Astrocyte (in vitro differentiated cells and primary cell): ENCODE measurements at regions not wholly inside any gene's neighbourhood (a gene's known extent, or its start where the extent isn't known, plus 50 kb on each side); places are given as distances from the start of the nearest gene placed in this dataset.
A peak's percentile ranks its signal among the peaks of the same experiment; 100 is the strongest.
"Not testable (repeated sequence)": the region's sequence is repeated elsewhere in the genome, so short reads cannot be mapped to it uniquely, and the experiment has no call there.

Source experiments
- DNase-seq: peaks from one replicate; pipeline ENCODE4 v3.0.0-alpha.2; 2010; ENCODE audit warnings: low read depth
- FAIRE-seq: peaks from 2 replicates; lab custom pipeline; 2011; peaks lifted over from hg19 to GRCh38; lab: Jason Lieb, UNC
- H2AFZ ChIP-seq: 2 replicates; pipeline ENCODE4 v1.6.0; 2012; ENCODE audit warnings: low read depth, low read length, inconsistent platforms
- H3K27ac ChIP-seq: 2 replicates; pipeline ENCODE4 v1.5.1; 2011; ENCODE audit warnings: low read depth, low read length, inconsistent platforms
- H3K27me3 ChIP-seq: 2 replicates; pipeline ENCODE4 v1.6.0; 2011; ENCODE audit warnings: low read length, inconsistent platforms; ENCODE audit not compliant: insufficient read depth
- H3K36me3 ChIP-seq: 2 replicates; pipeline ENCODE4 v1.5.1; 2011; ENCODE audit warnings: low read length, inconsistent platforms; ENCODE audit not compliant: insufficient read depth
- H3K4me1 ChIP-seq: 2 replicates; pipeline ENCODE4 v1.5.1; 2011; ENCODE audit warnings: low read length, inconsistent platforms; ENCODE audit not compliant: insufficient read depth
- H3K4me2 ChIP-seq: 2 replicates; pipeline ENCODE4 v1.6.0; 2012; ENCODE audit warnings: low read length, inconsistent platforms
- H3K4me3 ChIP-seq: 2 replicates; pipeline ENCODE4 v1.5.1; 2011; ENCODE audit warnings: low read depth, mild to moderate bottlenecking, low read length, inconsistent platforms; ENCODE audit not compliant: insufficient read depth
- H3K79me2 ChIP-seq: 2 replicates; pipeline ENCODE4 v1.6.0; 2012; ENCODE audit warnings: mild to moderate bottlenecking, low read length, inconsistent platforms; ENCODE audit not compliant: insufficient read depth
- H3K9ac ChIP-seq: 2 replicates; pipeline ENCODE4 v1.6.0; 2012; ENCODE audit warnings: mild to moderate bottlenecking, low read length, inconsistent platforms
- H3K9me3 ChIP-seq: 2 replicates; pipeline ENCODE4 v1.5.1; 2012; ENCODE audit warnings: low read depth, mild to moderate bottlenecking, low read length, inconsistent platforms; ENCODE audit not compliant: insufficient read depth
- H4K20me1 ChIP-seq: 2 replicates; pipeline ENCODE4 v1.6.0; 2012; ENCODE audit warnings: low read length, inconsistent platforms; ENCODE audit not compliant: insufficient read depth
- H3K27ac Mint-ChIP-seq: one replicate; pipeline ENCODE4 v1.8.0; 2021; ENCODE audit warnings: mild to moderate bottlenecking, mixed read lengths; ENCODE audit not compliant: unreplicated experiment
- H3K27me3 Mint-ChIP-seq: one replicate; pipeline ENCODE4 v1.8.0; 2021; ENCODE audit warnings: low read depth, mixed read lengths; ENCODE audit not compliant: unreplicated experiment
- H3K36me3 Mint-ChIP-seq: one replicate; pipeline ENCODE4 v1.8.0; 2021; ENCODE audit warnings: low read depth, mixed read lengths; ENCODE audit not compliant: unreplicated experiment
- H3K4me1 Mint-ChIP-seq: one replicate; pipeline ENCODE4 v1.8.0; 2021; ENCODE audit warnings: low read depth, mixed read lengths; ENCODE audit not compliant: unreplicated experiment
- H3K4me3 Mint-ChIP-seq: one replicate; pipeline ENCODE4 v1.8.0; 2021; ENCODE audit warnings: mild to moderate bottlenecking, moderate library complexity, mixed read lengths; ENCODE audit not compliant: unreplicated experiment
- H3K9me3 Mint-ChIP-seq: one replicate; pipeline ENCODE4 v1.8.0; 2021; ENCODE audit warnings: mild to moderate bottlenecking, mixed read lengths; ENCODE audit not compliant: unreplicated experiment
- CTCF ChIP-seq: IDR thresholded peaks from 2 replicates; pipeline ENCODE4 v1.5.1; 2011; ENCODE audit warnings: low read depth, mild to moderate bottlenecking, inconsistent platforms, low read length, moderate library complexity; ENCODE audit not compliant: insufficient read depth
- EZH2 ChIP-seq: IDR thresholded peaks from 2 replicates; pipeline ENCODE4 v1.6.1; 2012; ENCODE audit warnings: mild to moderate bottlenecking, low read length, inconsistent platforms; ENCODE audit not compliant: insufficient read depth

DNA sequence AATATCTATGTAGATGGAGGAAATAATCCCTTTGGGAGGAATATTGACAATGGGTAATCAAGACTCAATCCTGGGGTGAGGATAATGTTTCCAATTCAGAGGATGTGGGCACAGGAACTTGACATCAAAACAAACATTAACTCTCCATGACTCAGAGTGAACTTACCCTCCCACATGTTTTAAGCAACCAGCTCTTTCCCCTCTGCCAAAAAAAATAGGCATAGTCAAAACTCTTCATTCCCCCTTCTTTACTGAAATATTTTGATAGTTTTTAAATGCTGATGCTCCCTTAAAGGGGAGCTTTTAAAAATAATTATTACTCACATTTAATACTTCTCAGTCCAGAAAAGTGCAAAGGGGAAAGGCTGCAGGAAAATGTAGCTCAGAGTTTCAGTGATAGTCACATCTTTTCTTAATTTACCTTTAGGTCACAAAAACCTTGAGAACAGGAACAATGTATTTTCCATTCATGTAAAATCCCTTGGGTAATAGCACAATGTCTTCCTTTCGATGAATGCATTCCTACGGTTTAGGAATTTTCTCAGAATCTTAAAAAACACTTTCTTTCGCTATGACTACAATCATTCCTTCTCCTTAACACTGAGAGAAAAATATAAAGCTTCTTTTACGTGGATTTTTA, 298.4 kb upstream of the GRAMD2B start:
- Mint-ChIP-seq H3K4me3 (no peak overlapping the region), H3K36me3 (no peaks in the 10 kb centered on the region), H3K27ac (no peak overlapping the region), H3K9me3 (no peaks in the 10 kb centered on the region), H3K4me1 (peaks cover 39% of the 10 kb centered on the region), H3K27me3 (no peaks in the 10 kb centered on the region)
- Histone ChIP-seq H3K4me1 (peaks cover 18% of the 10 kb centered on the region), H3K27me3 (no peaks in the 10 kb centered on the region), H3K4me2 (peak overlapping the region; percentile 75), H3K9me3 (no peaks in the 10 kb centered on the region), H3K36me3 (no peaks in the 10 kb centered on the region), H2AFZ (no peak overlapping the region), H3K4me3 (no peak overlapping the region), H4K20me1 (no peaks in the 10 kb centered on the region), H3K27ac (no peak overlapping the region), H3K9ac (peak overlapping the region; percentile 9), H3K79me2 (no peaks in the 10 kb centered on the region)
- FAIRE-seq (peak; percentile 78), DNase-seq (peak; percentile 78)
- TF ChIP-seq EZH2 (no peak), CTCF (no peak)

DNA sequence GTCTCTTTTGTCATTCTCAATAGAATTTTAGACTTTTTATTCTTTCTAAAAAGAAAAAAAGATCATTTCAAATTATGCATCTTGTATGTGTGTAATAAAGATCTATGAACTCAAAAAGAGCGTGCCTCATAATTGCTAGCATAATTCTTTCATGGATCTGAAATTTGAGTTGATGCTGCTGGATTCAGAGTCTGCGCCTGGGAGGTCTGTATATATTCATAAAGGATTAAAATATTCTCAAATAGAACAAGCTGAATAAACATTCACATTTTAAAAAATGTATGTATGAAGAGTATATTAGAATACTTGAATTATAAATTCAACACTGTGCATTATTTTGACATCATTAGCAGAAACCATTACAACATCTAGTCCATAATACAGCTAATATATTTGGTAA, 297.8 kb upstream of the GRAMD2B start:
- no peaks in the 10 kb centered on the region for H3K79me2 ChIP-seq
- Mint-ChIP-seq H3K4me1 (peaks cover 35% of the 10 kb centered on the region), H3K27me3 (no peaks in the 10 kb centered on the region), H3K9me3 (no peaks in the 10 kb centered on the region), H3K27ac (no peak overlapping the region), H3K4me3 (no peak overlapping the region), H3K36me3 (no peaks in the 10 kb centered on the region)
- H4K20me1 ChIP-seq = no peaks in the 10 kb centered on the region
- no peak overlapping the region for H3K4me3 ChIP-seq
- TF ChIP-seq CTCF (no peak), EZH2 (no peak)
- H3K36me3 ChIP-seq = no peaks in the 10 kb centered on the region
- H3K9me3 ChIP-seq = no peaks in the 10 kb centered on the region
- no peak overlapping the region for H3K9ac ChIP-seq
- no peak overlapping the region for H2AFZ ChIP-seq
- H3K4me2 ChIP-seq = peak overlapping the region; percentile 75
- DNase-seq (no peak), FAIRE-seq (no peak)
- H3K27me3 ChIP-seq = no peaks in the 10 kb centered on the region
- peaks cover 18% of the 10 kb centered on the region for H3K4me1 ChIP-seq
- H3K27ac ChIP-seq = no peak overlapping the region

- Mint-ChIP-seq H3K9me3 (no peaks in the 10 kb centered on the region), H3K27me3 (no peaks in the 10 kb centered on the region), H3K36me3 (no peaks in the 10 kb centered on the region), H3K4me1 (peaks cover 35% of the 10 kb centered on the region), H3K4me3 (no peak overlapping the region), H3K27ac (no peak overlapping the region)
- Histone ChIP-seq H3K27ac (no peak overlapping the region), H3K4me3 (no peak overlapping the region), H3K9ac (no peak overlapping the region), H3K4me2 (no peak overlapping the region), H3K9me3 (no peaks in the 10 kb centered on the region), H3K36me3 (no peaks in the 10 kb centered on the region), H2AFZ (no peak overlapping the region), H3K27me3 (no peaks in the 10 kb centered on the region), H4K20me1 (no peaks in the 10 kb centered on the region), H3K4me1 (peaks cover 18% of the 10 kb centered on the region), H3K79me2 (no peaks in the 10 kb centered on the region)
- TF ChIP-seq EZH2 (no peak), CTCF (no peak)
- DNase-seq (no peak), FAIRE-seq (no peak)
Measured at GRCh38 chr5:126126574-126126973, 296.6 kb upstream of the GRAMD2B start.

DNA sequence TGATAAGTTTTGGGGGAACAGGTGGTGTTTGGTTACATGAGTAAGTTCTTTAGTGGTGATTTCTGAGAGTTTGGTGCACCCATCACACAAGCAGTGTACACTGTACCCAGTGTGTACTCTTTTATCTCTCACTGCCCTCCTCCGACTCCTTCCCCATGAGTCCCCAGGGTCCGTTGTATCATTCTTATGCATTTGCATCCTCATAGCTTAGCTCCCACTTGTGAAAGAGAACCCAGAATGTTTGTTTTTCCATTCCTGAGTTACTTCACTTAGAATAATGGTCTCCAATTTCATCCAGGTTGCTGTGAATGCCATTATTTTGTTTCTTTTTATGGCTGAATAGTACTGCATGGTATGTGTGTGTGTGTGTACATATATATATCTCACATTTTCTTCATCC, 295.8 kb upstream of the GRAMD2B start:
- not testable (repeated sequence) for H3K4me3 ChIP-seq, H3K9me3 Mint-ChIP-seq, H3K27ac ChIP-seq, H3K79me2 ChIP-seq, H3K27me3 ChIP-seq, H3K36me3 ChIP-seq, DNase-seq, FAIRE-seq, H3K9me3 ChIP-seq, H3K27me3 Mint-ChIP-seq, H3K4me3 Mint-ChIP-seq, H4K20me1 ChIP-seq, H3K27ac Mint-ChIP-seq, H3K36me3 Mint-ChIP-seq, H3K9ac ChIP-seq, H3K4me2 ChIP-seq, H2AFZ ChIP-seq
- H3K4me1 Mint-ChIP-seq = peaks cover 35% of the 10 kb centered on the region
- peaks cover 18% of the 10 kb centered on the region for H3K4me1 ChIP-seq
